ENCODE measurements at regions not wholly inside any gene's neighbourhood (a gene's known extent, or its start where the extent isn't known, plus 50 kb on each side); places are given as distances from the start of the nearest gene placed in this dataset.
A peak's percentile ranks its signal among the peaks of the same experiment; 100 is the strongest.

- WGBS, result 82% methylated on average over 2 of the region's 2 CpGs
- Histone ChIP-seq H3K4me1 (ENCODE audit: control insufficient read depth, insufficient read depth, low read depth, low read length) (no peaks in the 10 kb centered on the region), H2BK5ac (ENCODE audit: low read depth, low read length, poor library complexity, severe bottlenecking) (no peak overlapping the region), H3K9me3 (ENCODE audit: control insufficient read depth, low read length) (no peaks in the 10 kb centered on the region), H3K23ac (ENCODE audit: low read length in 2 of 2) (no peak overlapping the region), H2BK15ac (ENCODE audit: low read depth, poor library complexity, severe bottlenecking) (no peak overlapping the region), H3K79me1 (replicated peaks; ENCODE audit: low read length, poor library complexity, severe bottlenecking) (no peaks in the 10 kb centered on the region), H3K18ac (ENCODE audit: low read depth in 1 of 2, low read length in 2 of 2) (peak overlapping the region in 1 of 2 experiments; percentile 24), H2AFZ (ENCODE audit: low read depth, low read length) (no peak overlapping the region), H3K4ac (ENCODE audit: low read depth in 1 of 2, low read length in 2 of 2) (no peak overlapping the region), H3K27ac (ENCODE audit: low read length, poor library complexity, severe bottlenecking) (no peak overlapping the region), H2BK120ac (ENCODE audit: low read depth, low read length) (no peak overlapping the region), H3K14ac (ENCODE audit: low read length in 2 of 2) (no peak overlapping the region), H3K4me2 (ENCODE audit: low read length, poor library complexity, severe bottlenecking) (no peak overlapping the region), H3K4me3 (ENCODE audit: insufficient read depth in 1 of 2, low read depth in 1 of 2, low read length in 2 of 2) (no peak overlapping the region), H3K36me3 (ENCODE audit: control insufficient read depth in 1 of 2, insufficient read depth in 2 of 2, low read depth in 1 of 2, low read length in 2 of 2) (no peaks in the 10 kb centered on the region), H2AK5ac (ENCODE audit: low read length, severe bottlenecking) (no peak overlapping the region), H2BK12ac (ENCODE audit: low read length in 2 of 2) (no peak overlapping the region), H3K9ac (ENCODE audit: low read length) (peak overlapping the region; percentile 13), H4K8ac (ENCODE audit: low read length) (no peak overlapping the region), H4K91ac (ENCODE audit: low read length) (no peak overlapping the region), H3K27me3 (ENCODE audit: control insufficient read depth in 1 of 2, insufficient read depth in 1 of 2, low read length in 2 of 2) (no peaks in the 10 kb centered on the region)
- DNase-seq, result peak; percentile 21
Measured at GRCh38 chr4:17029964-17030363, 131.5 kb upstream of the LDB2 start.

- Histone ChIP-seq H2BK12ac (ENCODE audit: low read length in 2 of 2) (peak overlapping the region in 1 of 2 experiments; percentile 12), H3K9me3 (ENCODE audit: control insufficient read depth, low read length) (no peaks in the 10 kb centered on the region), H2AK5ac (ENCODE audit: low read length, severe bottlenecking) (no peak overlapping the region), H3K18ac (ENCODE audit: low read depth in 1 of 2, low read length in 2 of 2) (peak overlapping the region in 1 of 2 experiments; percentile 28), H2BK15ac (ENCODE audit: low read depth, poor library complexity, severe bottlenecking) (no peak overlapping the region), H2AFZ (ENCODE audit: low read depth, low read length) (no peak overlapping the region), H3K9ac (ENCODE audit: low read length) (no peak overlapping the region), H3K27ac (ENCODE audit: low read length, poor library complexity, severe bottlenecking) (no peak overlapping the region), H3K4ac (ENCODE audit: low read depth in 1 of 2, low read length in 2 of 2) (no peak overlapping the region), H3K79me1 (replicated peaks; ENCODE audit: low read length, poor library complexity, severe bottlenecking) (no peaks in the 10 kb centered on the region), H2BK5ac (ENCODE audit: low read depth, low read length, poor library complexity, severe bottlenecking) (no peak overlapping the region), H4K8ac (ENCODE audit: low read length) (no peak overlapping the region), H3K14ac (ENCODE audit: low read length in 2 of 2) (peak overlapping the region in 1 of 2 experiments; percentile 30), H3K27me3 (ENCODE audit: control insufficient read depth in 1 of 2, insufficient read depth in 1 of 2, low read length in 2 of 2) (no peaks in the 10 kb centered on the region), H3K36me3 (ENCODE audit: control insufficient read depth in 1 of 2, insufficient read depth in 2 of 2, low read depth in 1 of 2, low read length in 2 of 2) (no peaks in the 10 kb centered on the region), H3K23ac (ENCODE audit: low read length in 2 of 2) (no peak overlapping the region), H3K4me3 (ENCODE audit: insufficient read depth in 1 of 2, low read depth in 1 of 2, low read length in 2 of 2) (no peak overlapping the region), H3K4me2 (ENCODE audit: low read length, poor library complexity, severe bottlenecking) (no peak overlapping the region), H4K91ac (ENCODE audit: low read length) (no peak overlapping the region), H3K4me1 (ENCODE audit: control insufficient read depth, insufficient read depth, low read depth, low read length) (no peaks in the 10 kb centered on the region), H2BK120ac (ENCODE audit: low read depth, low read length) (no peak overlapping the region)
- DNase-seq, result no peak
- 94% methylated on average over 7 of the region's 7 CpGs for WGBS
Measured at GRCh38 chr4:17029432-17029831, 131.0 kb upstream of the LDB2 start.

- WGBS, result 47% methylated on average over 6 of the region's 6 CpGs
- Histone ChIP-seq H2AK5ac (ENCODE audit: low read length, severe bottlenecking) (no peak overlapping the region), H3K4ac (ENCODE audit: low read depth in 1 of 2, low read length in 2 of 2) (no peak overlapping the region), H3K9ac (ENCODE audit: low read length) (peak overlapping the region; percentile 25), H2BK120ac (ENCODE audit: low read depth, low read length) (peak overlapping the region; percentile 55), H3K27ac (ENCODE audit: low read length, poor library complexity, severe bottlenecking) (no peak overlapping the region), H2BK15ac (ENCODE audit: low read depth, poor library complexity, severe bottlenecking) (no peak overlapping the region), H3K4me2 (ENCODE audit: low read length, poor library complexity, severe bottlenecking) (no peak overlapping the region), H3K4me3 (ENCODE audit: insufficient read depth in 1 of 2, low read depth in 1 of 2, low read length in 2 of 2) (no peak overlapping the region), H3K18ac (ENCODE audit: low read depth in 1 of 2, low read length in 2 of 2) (peak overlapping the region; percentile 34 to 57), H3K9me3 (ENCODE audit: control insufficient read depth, low read length) (no peaks in the 10 kb centered on the region), H3K14ac (ENCODE audit: low read length in 2 of 2) (peak overlapping the region in 1 of 2 experiments; percentile 28), H2BK5ac (ENCODE audit: low read depth, low read length, poor library complexity, severe bottlenecking) (no peak overlapping the region), H4K8ac (ENCODE audit: low read length) (peak overlapping the region; percentile 73), H3K23ac (ENCODE audit: low read length in 2 of 2) (no peak overlapping the region), H4K91ac (ENCODE audit: low read length) (peak overlapping the region; percentile 70), H3K27me3 (ENCODE audit: control insufficient read depth in 1 of 2, insufficient read depth in 1 of 2, low read length in 2 of 2) (no peaks in the 10 kb centered on the region), H2AFZ (ENCODE audit: low read depth, low read length) (no peak overlapping the region), H3K36me3 (ENCODE audit: control insufficient read depth in 1 of 2, insufficient read depth in 2 of 2, low read depth in 1 of 2, low read length in 2 of 2) (no peaks in the 10 kb centered on the region), H3K4me1 (ENCODE audit: control insufficient read depth, insufficient read depth, low read depth, low read length) (no peaks in the 10 kb centered on the region), H3K79me1 (replicated peaks; ENCODE audit: low read length, poor library complexity, severe bottlenecking) (no peaks in the 10 kb centered on the region), H2BK12ac (ENCODE audit: low read length in 2 of 2) (peak overlapping the region; percentile 79 to 86)
- DNase-seq, result peak; percentile 91
Measured at GRCh38 chr4:17027495-17027894, 129.1 kb upstream of the LDB2 start.

- no peak overlapping the region for H3K14ac ChIP-seq (ENCODE audit: low read length in 2 of 2)
- H3K79me1 ChIP-seq (replicated peaks; ENCODE audit: low read length, poor library complexity, severe bottlenecking), result no peaks in the 10 kb centered on the region
- H3K9ac ChIP-seq (ENCODE audit: low read length), result no peak overlapping the region
- no peaks in the 10 kb centered on the region for H3K9me3 ChIP-seq (ENCODE audit: control insufficient read depth, low read length)
- no peak overlapping the region for H3K4ac ChIP-seq (ENCODE audit: low read depth in 1 of 2, low read length in 2 of 2)
- H3K27me3 ChIP-seq (ENCODE audit: control insufficient read depth in 1 of 2, insufficient read depth in 1 of 2, low read length in 2 of 2), result no peaks in the 10 kb centered on the region
- H3K4me2 ChIP-seq (ENCODE audit: low read length, poor library complexity, severe bottlenecking), result no peak overlapping the region
- no peak overlapping the region for H2AFZ ChIP-seq (ENCODE audit: low read depth, low read length)
- H2AK5ac ChIP-seq (ENCODE audit: low read length, severe bottlenecking), result no peak overlapping the region
- no peak overlapping the region for H3K27ac ChIP-seq (ENCODE audit: low read length, poor library complexity, severe bottlenecking)
- H4K91ac ChIP-seq (ENCODE audit: low read length), result no peak overlapping the region
- no peaks in the 10 kb centered on the region for H3K36me3 ChIP-seq (ENCODE audit: control insufficient read depth in 1 of 2, insufficient read depth in 2 of 2, low read depth in 1 of 2, low read length in 2 of 2)
- no peak overlapping the region for H3K23ac ChIP-seq (ENCODE audit: low read length in 2 of 2)
- H3K4me3 ChIP-seq (ENCODE audit: insufficient read depth in 1 of 2, low read depth in 1 of 2, low read length in 2 of 2), result no peak overlapping the region
- H2BK120ac ChIP-seq (ENCODE audit: low read depth, low read length), result no peak overlapping the region
- H4K8ac ChIP-seq (ENCODE audit: low read length), result no peak overlapping the region
- H3K18ac ChIP-seq (ENCODE audit: low read depth in 1 of 2, low read length in 2 of 2), result no peak overlapping the region
- no peak overlapping the region for H2BK15ac ChIP-seq (ENCODE audit: low read depth, poor library complexity, severe bottlenecking)
- no peaks in the 10 kb centered on the region for H3K4me1 ChIP-seq (ENCODE audit: control insufficient read depth, insufficient read depth, low read depth, low read length)
- H2BK12ac ChIP-seq (ENCODE audit: low read length in 2 of 2), result no peak overlapping the region
- WGBS, result 92% methylated on average over 1 of the region's 1 CpG
- no peak overlapping the region for H2BK5ac ChIP-seq (ENCODE audit: low read depth, low read length, poor library complexity, severe bottlenecking)
- DNase-seq, result no peak
Measured at GRCh38 chr4:17024425-17024824, 126.0 kb upstream of the LDB2 start.

All from mesenchymal stem cell (in vitro differentiated cells and primary cell).